RKO (cell line): ENCODE measurements at regions not wholly inside any gene's neighbourhood (a gene's known extent, or its start where the extent isn't known, plus 50 kb on each side); places are given as distances from the start of the nearest gene placed in this dataset.

Experiments used
- DNase-seq: peaks from one replicate; pipeline ENCODE4 v3.0.0-alpha.2; 2016; ENCODE audit warnings: low spot score

DNA sequence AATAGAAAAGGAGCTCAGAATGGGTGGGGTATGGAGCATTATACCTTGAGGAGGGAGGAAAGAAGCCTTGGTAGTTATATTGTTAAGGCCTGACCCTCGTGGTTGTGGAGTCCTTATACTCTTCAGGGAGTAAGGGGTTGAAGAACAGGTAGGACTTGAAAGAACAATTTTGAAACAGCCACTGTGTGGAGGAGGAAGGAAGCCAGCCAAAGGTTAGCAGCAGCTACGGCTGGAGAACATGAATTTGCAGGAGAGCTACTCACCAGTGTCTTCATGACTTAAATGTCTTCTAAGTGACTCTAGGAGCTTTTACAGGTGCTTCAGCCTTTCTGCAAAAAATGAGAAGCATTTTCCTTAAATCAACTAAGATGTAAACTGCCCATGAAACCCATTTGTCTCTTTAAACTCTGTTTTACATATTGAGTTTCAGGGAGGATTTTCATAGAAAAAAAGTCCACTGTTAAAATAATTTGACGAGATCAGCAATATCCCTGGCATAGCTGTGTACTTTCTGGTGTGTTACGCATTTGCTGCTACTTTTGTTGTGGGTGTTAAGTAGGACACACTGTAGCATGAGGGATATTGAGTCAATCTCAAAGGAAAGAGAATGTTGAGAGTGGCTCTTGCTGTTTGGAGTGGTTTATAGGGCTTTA lies 110.6 kb upstream of the ELL2 start:
- DNase-seq, result no peak

DNA sequence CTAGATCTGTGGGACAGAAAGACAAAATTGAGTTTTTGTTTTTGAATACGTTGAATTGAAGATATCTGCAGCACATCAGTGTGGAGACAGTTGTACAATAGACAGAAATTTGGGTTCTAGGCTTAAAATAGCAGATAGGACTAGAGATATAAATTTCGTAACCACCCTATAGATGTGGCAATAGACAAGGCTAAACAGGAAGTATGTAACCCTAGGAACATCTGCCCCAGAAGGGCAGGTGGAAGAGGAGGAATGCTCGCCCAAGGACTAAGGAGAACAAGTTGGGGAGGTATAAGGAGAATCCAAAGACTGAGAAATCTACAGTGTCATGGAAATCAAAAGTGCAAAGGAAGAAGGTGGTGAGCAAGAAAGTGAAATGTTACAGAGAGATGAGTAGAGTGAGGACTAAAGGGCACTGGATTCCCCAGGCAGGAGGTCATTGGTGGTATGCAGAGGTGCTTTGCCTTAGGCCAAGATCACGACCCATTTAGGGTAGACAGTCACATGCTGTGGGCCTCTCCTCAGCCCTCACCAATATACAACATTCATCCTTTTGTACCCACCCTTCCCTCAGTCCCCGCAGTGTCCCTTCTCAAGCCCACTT lies 109.1 kb upstream of the ELL2 start:
- DNase-seq, result no peak

DNA sequence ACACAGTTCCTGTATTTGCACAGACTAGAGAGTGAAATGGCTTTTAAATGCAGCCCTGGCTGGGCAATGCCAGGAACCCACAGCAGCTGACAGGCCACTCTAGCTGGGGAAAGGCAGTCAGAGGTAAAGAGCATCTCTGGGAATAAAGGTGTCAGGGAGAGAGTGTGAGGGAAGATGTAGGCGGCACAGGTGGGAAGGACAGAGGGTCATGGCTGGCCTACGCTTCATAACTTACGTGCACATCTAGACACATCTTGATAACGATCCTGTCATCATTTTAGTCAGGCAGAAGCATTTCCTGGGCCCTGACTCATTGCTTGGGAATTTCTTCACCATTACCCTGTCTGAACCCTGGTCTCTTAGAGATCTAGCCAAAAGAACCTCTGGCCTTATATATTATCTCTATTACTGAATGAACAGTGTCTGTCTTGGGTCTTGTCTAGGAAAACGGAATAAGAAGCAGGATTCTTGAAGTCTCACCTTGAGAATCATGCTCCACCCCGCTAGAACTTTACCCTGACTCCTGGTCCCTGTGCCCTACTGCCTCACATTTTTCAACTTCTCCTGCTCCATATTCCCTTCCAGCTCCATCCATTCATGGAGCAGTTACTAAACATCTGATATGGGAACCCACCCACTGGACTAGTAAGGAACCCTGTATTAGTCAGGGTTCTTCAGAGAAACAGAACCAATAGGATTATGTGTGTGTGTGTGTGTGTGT lies 106.4 kb upstream of the ELL2 start:
- peak; percentile 97 for DNase-seq

DNA sequence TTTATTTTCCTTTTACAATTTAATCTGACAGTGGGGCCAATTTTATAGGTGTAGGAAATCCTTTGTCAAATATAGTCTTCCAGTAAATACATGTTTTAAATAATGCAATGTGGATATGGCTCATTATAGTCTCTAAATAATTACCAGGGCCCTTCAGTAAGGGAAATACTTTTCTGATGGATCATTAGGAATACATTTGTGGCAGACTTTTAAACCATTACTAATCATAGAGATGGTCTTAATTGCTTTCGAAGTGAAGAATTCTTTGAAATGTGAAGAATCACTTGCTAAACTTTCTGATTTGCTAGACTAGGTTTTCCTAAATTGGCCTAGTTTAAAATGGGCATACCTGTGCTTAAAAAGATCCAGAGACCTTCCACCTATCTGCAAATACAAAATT lies 105.6 kb upstream of the ELL2 start:
- peak; percentile 52 for DNase-seq

DNA sequence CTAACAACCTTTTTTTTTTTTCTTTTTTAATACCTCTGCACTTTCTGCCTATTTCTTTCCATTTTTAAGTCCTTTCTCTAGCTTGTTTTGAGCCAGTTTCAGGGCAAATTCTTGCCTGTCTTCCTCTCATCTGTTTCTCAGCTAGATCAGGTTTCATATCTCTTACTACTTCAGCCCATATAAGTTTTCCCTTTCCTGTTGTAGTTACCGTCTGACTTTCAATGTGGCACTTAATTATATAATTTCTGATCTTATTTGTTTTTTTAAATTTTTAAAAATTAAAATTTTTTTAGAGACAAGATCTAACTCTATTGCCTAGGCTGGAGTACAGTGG lies 104.7 kb upstream of the ELL2 start:
- no peak for DNase-seq

DNA sequence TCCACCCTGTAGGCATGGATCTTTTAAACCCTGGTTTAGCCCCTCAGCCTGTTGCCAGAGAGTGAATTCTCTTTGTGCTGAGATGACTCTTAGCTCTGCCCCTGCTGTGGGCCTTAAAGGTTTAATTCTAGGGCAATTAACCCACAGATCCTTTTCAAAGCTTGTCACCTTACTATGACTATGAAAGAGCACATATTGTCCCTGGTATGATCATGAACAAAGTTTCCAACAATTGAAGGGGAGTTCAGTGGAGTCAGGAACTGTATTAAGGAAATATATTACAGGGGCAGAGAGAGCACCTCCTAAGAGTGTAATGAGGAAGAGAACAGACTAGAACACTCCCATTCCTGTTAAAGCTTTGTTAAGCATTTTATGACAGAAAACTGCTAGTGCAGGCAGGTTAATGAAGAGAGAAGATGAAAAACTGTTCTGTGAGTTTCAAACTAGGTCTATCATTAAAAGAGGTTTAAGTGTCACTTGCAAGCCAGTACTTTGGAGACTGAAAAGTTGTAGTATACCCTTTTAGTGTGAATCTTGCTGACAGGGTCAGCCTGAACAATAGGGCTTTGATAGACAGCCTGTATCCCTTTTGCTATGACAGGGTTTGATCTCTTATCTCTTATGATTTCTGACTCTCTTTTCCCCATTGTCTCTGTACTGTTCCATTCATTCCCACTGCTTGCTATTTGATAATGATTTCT lies 104.2 kb upstream of the ELL2 start:
- no peak for DNase-seq

DNA sequence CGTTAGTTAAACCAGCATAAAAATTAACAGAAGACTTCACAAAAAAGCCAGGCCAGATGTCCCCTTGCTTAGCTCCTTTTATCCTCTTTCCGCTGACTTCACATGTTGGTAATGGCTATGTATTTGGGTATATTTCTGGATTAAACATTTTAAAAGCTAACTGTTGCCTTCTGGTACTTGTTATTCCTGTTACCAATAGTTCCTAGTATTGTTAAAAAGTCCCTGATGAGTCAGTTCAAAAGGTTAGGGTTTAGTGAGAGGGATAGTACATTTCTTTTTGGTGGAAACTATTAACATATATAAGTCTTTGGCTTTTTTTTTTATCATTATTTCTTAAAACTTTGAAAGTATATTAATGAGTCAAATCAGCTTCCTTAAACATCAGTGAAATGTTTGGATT lies 103.2 kb upstream of the ELL2 start:
- DNase-seq, result no peak

DNA sequence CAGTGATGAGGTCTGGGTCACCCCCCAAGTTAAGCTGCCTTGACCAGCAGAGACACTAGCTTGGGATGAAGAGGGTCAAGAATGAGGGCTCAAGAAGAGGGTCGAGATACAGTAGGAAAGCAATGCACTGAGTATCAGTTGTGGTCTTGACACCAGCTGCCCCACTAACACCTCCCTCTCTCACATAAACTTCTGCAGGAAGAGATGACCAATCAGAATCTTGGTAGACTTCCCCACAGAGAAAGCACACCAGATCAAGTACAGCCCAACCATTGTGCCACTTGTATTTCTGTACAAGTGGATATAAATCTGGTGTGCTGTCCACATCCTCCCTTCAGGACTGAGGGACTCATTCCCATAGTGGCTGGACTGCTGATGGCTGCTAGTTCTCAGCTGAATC lies 101.2 kb upstream of the ELL2 start:
- no peak for DNase-seq

DNA sequence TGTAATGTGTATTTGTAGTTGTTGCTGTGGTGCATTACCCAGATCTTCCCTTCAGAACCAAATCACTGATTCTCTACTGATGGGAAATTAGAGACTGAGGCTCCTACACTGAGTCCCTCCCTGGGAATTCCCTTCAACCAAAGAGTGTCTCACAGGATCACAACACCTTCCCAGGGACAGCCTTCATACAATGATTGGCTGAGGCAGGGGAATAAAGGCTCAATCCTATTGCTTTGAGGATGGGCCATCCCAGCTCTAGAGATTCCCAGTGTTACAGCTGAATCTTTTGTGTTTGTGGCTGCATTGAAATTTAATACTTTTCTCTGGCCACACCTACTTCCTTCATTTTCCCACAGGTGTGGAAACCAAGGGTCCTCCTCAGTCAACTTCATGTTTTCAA lies 96.4 kb upstream of the ELL2 start:
- no peak for DNase-seq

DNA sequence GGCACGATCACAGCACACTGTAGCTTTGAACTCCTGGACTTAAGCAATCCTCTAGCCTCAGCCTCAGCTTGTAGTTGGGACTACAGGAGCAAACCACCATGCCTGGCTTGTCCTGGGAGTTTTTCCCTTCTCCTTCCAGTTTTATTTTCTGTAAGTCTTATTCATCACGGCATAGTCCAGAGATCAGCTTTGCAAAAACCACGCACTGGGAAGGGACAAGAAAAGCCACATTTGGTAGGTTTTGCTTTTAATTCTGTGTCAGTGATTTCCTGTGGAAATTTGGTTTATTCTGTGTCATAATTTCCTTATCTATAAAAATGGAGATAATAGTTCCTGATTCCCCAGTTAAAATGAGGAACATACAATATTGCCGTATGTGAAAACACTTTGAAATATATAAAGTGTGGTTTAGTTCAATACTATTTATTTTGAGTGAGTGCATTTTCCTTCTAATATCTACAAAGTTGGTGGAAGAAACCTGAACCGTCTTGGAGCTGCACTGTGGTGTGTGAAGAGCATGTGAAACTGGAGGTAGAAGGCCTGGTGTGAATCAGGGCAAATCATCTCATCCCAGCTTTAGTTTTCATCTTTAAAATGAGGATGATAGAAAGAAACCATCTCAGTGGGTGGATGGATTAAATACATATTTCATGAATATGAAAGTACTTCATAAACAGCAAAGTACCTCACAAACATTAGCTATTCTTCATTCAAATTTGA lies 92.8 kb upstream of the ELL2 start:
- DNase-seq, result no peak

DNA sequence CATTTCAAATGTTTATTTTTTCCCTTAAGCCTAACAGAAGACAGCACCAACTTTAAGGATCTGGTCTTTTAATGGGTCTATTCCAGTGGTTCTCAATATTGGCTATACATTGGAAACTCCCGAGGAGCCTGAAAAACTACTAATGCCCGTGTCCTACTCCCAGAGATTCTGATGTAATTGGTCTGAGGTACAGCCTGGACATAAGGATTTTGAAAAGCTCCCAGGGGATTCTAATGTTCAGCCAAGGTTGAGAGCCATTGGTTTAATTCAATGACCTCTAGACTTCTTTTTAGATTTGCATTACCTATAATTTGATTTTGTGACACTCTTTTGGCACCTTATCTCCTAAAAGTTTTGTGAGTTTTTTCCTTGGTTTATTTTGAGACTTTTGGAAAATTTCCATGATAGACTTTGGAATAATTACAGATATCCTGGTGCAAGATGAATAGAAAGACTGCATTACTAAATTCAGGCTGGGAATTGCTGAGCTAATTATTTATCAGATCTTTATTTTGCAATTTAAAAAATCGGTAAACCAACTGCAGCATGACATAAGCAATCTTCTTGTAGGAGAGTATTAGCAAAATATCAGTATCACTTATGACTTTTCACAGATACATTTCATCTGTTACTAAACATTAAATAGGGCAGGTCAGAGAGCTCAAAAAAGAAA lies 91.5 kb upstream of the ELL2 start:
- peak; percentile 33 for DNase-seq

DNA sequence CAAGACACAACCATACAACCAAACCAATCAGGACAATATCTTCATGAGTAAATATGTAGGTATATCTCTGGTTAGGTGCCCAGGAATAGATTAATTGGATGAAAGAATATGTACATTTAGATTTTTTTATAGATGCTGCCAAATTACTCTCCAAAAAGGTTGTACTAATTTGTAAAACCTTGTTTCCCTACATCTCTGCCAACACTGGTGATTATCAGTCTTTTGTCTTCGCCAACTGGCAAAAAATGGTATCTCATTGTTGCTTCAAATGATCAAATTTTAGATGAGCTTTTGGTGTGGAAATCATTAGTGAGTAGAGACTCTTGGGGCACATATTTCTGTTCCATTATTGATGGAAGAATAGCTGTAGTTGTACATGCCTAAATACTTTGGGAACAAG lies 90.7 kb upstream of the ELL2 start:
- DNase-seq, result no peak

DNA sequence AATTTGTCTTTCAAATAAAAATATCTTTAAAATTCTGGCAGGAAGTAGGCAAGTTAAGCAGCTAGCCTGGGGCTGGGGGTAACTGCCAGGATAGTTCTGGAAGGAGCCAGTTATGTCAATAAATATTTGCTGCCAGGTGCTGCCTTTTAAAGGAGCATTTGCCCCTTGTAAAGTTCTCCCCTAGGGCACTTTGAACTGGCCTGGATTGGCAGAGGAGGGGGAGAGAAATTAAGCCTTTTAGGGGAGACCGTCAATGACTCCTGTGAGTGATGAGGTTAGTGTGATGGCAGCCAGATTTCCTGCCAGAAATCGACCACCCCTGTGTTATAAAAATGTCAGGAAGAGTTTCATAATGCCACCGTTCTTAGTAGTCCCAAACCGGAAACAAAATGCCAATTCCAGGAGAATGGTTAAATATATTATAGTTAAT lies 89.8 kb upstream of the ELL2 start:
- DNase-seq, result peak; percentile 65

DNA sequence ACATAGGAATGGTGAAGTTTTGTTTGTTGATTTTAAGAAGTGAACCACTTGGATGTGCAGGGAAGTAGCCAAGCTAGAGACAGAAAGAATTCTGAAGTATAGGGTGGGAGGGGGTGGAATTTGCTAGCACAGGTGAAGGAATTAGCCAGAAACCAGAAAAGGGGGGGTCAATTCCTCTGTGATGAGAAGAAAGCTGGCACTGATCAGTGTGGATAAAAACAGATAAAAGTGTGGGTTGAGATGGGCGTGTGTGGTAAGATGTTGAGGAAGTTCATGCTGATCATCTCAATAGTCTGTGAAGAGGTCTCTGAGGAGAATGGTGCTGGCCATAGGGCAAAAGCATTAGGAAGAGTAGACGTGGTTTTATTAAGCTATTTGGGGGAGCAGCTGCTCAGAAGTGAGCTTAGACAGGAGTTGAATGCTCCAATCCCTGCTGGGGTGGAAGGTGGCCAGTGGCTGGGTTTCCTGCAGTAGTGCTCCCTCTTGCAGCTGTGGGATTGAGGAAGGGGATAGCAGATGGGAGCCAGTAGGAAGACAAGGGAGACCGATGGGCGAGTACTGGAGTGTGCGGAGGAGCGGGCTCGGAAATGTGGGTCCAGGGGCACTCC lies 88.7 kb upstream of the ELL2 start:
- DNase-seq, result peak; percentile 77

DNA sequence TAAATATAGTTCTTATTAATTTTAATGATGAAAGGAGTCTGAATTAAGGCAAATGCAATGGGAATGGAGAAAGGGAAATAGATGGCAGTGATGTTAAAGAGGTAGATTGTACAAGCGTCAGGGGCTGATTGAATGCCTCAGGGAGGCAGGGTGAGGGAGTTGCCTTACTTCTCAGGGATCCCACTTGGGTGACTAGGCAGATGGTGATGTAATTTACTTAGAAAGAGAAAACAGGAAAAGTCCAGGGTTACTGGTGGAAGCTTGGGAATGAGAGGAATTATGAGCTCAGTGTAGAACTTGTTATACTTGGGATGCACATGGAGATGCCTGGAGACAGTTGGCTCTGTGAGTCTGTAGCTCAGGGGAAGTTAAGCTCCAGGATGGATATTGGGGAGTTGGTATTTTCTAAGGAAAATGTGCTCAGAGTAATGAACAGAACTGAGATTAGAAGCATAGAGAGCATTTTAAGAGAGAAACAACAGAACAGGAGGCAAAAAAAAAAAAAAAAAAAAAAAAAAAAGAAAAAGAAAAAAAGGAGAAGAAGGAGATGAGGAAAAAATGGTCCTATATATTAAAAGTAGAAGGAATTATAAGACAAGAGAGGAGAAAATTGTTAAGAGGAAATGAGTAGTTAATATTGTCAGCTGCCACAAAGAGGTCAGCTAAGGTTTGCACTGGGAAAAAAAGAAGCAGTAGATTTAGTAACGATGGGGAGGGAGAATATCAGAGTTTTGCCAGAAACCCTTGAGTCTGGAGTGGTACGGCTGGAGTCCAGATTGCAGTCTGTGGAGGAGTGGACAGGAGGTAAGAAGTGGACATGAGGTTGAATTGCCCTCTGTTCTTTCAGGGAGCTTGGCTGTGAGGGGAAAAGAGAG lies 88.0 kb upstream of the ELL2 start:
- DNase-seq, result peak; percentile 90

DNA sequence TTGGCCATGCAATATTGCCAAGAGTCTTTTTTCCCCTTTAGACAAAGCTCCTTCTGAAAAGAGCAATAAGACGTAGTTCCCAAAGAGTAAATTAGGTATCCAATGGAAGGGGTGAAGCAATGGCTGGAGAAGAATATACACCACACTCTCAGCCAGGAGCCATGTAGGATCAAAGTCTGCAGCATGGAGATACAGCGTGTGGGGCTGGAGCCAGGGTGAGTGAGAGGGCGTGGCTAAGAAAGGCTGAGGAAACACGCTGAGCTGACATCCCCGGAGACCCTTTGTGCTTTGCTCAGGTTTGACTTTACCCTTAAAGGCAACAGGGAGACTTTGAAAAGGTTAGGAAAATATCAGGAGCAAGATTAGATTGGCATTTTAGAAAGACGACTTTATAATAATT lies 87.1 kb upstream of the ELL2 start:
- DNase-seq, result peak; percentile 74

DNA sequence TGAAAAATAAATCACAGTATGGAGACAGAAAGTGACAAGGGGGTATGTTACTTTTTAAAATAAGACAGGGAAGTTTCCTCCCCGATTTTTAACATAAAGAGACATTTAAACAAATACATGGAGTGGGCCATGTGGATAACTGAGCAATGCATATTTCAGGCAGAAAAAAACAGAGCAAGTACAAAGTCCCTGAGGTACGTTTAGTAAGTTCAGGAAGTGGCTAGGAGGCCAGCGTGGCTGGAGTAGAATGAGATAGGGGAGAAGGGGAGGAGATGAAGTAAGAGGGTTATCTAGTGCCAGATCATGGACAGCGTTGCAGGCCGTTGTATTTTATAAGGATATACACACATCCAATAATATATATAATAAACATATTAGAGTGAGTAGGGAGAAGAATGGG lies 84.2 kb upstream of the ELL2 start:
- no peak for DNase-seq

DNA sequence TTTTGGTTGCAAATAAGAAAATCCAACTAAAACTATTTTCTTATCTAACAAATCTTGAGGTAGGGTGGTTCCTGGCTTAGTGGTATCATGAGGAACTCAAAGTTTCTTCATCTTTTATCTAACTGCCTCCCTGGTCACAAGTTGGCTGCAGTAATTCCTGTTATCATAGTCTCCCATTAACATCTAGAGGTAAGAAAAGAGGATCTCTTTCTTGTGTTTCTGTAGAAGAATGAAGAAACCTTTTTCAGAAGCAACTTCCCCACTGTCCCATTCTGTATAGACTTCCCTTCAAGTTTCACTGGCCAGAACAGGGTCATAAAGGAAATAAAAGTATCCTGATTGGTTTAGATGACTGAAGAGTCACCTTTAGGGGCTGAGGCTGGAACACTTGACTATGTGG lies 81.8 kb upstream of the ELL2 start:
- DNase-seq, result no peak

DNA sequence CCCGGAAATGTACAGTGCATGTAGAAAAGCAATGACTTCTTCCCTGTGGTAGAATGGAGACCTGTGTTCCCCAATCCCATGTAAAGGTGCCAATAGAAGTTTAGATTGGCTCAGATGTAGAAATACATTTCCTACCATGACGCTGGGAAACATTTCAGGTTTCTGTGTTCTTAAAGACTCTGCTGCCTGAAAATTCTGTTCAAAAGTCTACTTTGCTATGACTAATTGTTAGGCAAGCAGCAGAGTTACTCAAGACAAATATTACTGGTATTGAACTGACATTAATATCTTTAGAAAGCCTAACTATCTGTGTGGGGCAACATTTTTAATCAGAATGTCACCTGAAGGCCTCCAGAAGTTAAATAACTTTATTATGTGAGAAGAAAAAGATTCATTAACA lies 75.5 kb upstream of the ELL2 start:
- no peak for DNase-seq

DNA sequence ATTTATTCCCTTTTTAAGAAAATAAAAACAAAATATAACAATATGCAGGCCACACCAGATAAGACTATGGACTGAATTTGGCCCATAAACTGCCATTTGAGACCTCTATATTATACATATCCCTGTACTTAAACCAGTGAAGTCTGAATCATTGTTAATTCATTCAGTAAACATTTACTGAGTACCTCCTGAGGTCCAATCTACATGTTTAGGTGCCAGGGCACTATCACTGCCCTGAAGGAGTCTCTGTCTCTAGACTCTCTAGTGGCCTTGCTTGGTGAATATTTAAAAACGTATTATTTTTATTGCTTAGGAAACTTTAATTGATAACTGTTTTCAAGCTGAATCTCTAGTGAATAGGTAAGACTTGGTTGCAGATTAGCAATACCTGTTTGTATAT lies 74.7 kb upstream of the ELL2 start:
- DNase-seq, result no peak

DNA sequence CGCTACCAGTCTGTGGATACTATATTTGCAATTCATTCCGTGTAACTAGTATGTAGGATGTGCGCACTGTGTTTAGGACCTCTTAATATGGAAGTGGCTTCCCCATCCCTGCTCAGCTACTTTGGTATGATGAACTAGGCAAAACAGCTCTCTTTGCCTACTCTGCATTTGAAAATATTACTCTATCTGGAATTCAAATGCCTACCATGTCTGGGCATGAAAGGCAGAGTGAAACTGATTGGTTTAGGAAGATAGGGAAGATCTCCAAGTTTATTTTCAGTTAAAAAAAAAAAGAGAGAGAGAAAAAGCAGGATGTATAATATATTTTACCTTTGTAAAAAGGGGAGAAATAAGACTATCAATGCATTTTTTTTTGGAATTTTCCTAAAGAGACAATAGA lies 74.1 kb upstream of the ELL2 start:
- DNase-seq, result no peak
